ENCODE measurements at regions not wholly inside any gene's neighbourhood (a gene's known extent, or its start where the extent isn't known, plus 50 kb on each side); places are given as distances from the start of the nearest gene placed in this dataset.

GRCh38 chr15:36271048-36271447 is 308.4 kb upstream of the CDIN1 start:
- no peak for FAIRE-seq
- Histone ChIP-seq H3K4me3 (replicated peaks in 1 of 3; ENCODE audit: insufficient read depth in 1 of 3, low read depth in 2 of 3, low read length in 3 of 3) (no peak overlapping the region), H3K27me3 (ENCODE audit: control insufficient read depth in 1 of 2, insufficient read depth in 2 of 2, low read length in 2 of 2) (no peaks in the 10 kb centered on the region), H3K9me3 (ENCODE audit: low read length) (no peaks in the 10 kb centered on the region), H3K4me2 (ENCODE audit: low read depth, low read length) (no peak overlapping the region), H4K20me1 (ENCODE audit: insufficient read depth, low read length) (no peaks in the 10 kb centered on the region), H3K9ac (ENCODE audit: insufficient read depth, low read depth, low read length) (no peak overlapping the region), H3K4me1 (ENCODE audit: insufficient read depth, low read length) (no peaks in the 10 kb centered on the region), H3K27ac (ENCODE audit: extremely low read length, insufficient read depth, low read length) (no peak overlapping the region), H2AFZ (ENCODE audit: low read length) (no peak overlapping the region), H3K79me2 (ENCODE audit: insufficient read depth, low read length) (no peaks in the 10 kb centered on the region), H3K36me3 (replicated peaks in 1 of 2; ENCODE audit: control insufficient read depth in 1 of 2, insufficient read depth in 2 of 2, low read length in 2 of 2) (no peaks in the 10 kb centered on the region)
- DNase-seq (ENCODE audit: low spot score) = no peak
- TF ChIP-seq ZNF484 (CRISPR knock-in tag; IDR thresholded peaks at IDR 0.05; ENCODE audit: borderline replicate concordance, low read depth) (no peak), RARA (CRISPR knock-in tag; IDR thresholded peaks at IDR 0.05) (no peak), ZNF24 (IDR thresholded peaks at IDR 0.05) (no peak), HCFC1 (IDR thresholded peaks at IDR 0.05; ENCODE audit: low read depth, low read length) (no peak), ZNF883 (CRISPR knock-in tag; IDR thresholded peaks at IDR 0.05; ENCODE audit: not compliant biosample characterization) (no peak), E2F2 (CRISPR knock-in tag; IDR thresholded peaks at IDR 0.05; ENCODE audit: borderline replicate concordance) (no peak), ZNF549 (CRISPR knock-in tag; IDR thresholded peaks at IDR 0.05) (no peak), ZNF274 (CRISPR knock-in tag; IDR thresholded peaks at IDR 0.05) (no peak), NFKBIZ (CRISPR knock-in tag; IDR thresholded peaks at IDR 0.05) (no peak), DZIP1 (CRISPR knock-in tag; IDR thresholded peaks at IDR 0.05) (no peak), GABPB1 (CRISPR knock-in tag; IDR thresholded peaks at IDR 0.05) (no peak), YEATS2 (CRISPR knock-in tag; IDR thresholded peaks at IDR 0.05; ENCODE audit: borderline replicate concordance) (no peak), CREM (IDR thresholded peaks at IDR 0.05) (no peak), CREM (CRISPR knock-in tag; IDR thresholded peaks at IDR 0.05) (no peak)
- intact Hi-C loops (cut with micrococcal nuclease; ENCODE audit: unreplicated experiment) (no loop called here), in situ Hi-C loops (cut with HindIII; ENCODE audit: extremely low pct_ligation_motif_present, low pct_unique_long_range_greater_than_20kb) (no loop called here)
- no TSS peak for BruUV-seq (replicated peaks)
- WGBS (ENCODE audit: low lambda C conversion rate) = 0% methylated on average over 5 of the region's 5 CpGs
- CTCF ChIA-PET (ENCODE audit: low intra/inter-chr PET ratio, low total read pairs) = no interaction called here
- no peak for ATAC-seq
- POLR2A ChIA-PET = no interaction called here

Data from HepG2 (cell line).